GM19438 (cell line): ENCODE measurements at regions not wholly inside any gene's neighbourhood (a gene's known extent, or its start where the extent isn't known, plus 50 kb on each side); places are given as distances from the start of the nearest gene placed in this dataset.

Experiments used
- ATAC-seq: cut with Tn5 transposase; IDR thresholded peaks from one replicate; pipeline ENCODE4 v1.9.1; 2021; ENCODE audit warnings: low read depth; ENCODE audit not compliant: unreplicated experiment

GRCh38 chr17:14405189-14405588 is 104.3 kb downstream of the HS3ST3B1 start:
- no peak for ATAC-seq
